Gastrocnemius medialis (tissue), 4 donors: ENCODE measurements at regions not wholly inside any gene's neighbourhood (a gene's known extent, or its start where the extent isn't known, plus 50 kb on each side); places are given as distances from the start of the nearest gene placed in this dataset.

Experiments
- ATAC-seq, 2 donors: fragments of 150-250 bp; one replicate each; pipeline ENCODE4 v1.9.1; 2016
- DNase-seq, 2 donors: peaks; one replicate each; pipeline ENCODE4 v3.0.0-alpha.2; 2019
- H3K27ac ChIP-seq, 4 donors: fragments of 200-600 bp; sonication (generic); 1 replicate in 1 of 4; 2 replicates in 3 of 4; pipeline ENCODE4 v1.5.1; 2016 to 2018; ENCODE audit warnings: mild to moderate bottlenecking in 2 of 4, moderate library complexity in 1 of 4
- H3K27me3 ChIP-seq, 3 donors: fragments of 200-600 bp; sonication (generic) in 2 of 3; 1 replicate in 1 of 3; 2 replicates in 2 of 3; pipeline versions ENCODE4 v1.5.1 to v1.6.0; 2016 to 2019; ENCODE audit warnings: mild to moderate bottlenecking in 1 of 3, moderate library complexity in 1 of 3
- H3K36me3 ChIP-seq, 2 donors: fragments of 200-600 bp; sonication (generic) in 1 of 2; one replicate each; pipeline ENCODE4 v1.5.1; 2017 to 2018
- H3K4me1 ChIP-seq, 2 donors: fragments of 200-600 bp; sonication (generic) in 1 of 2; one replicate each; pipeline ENCODE4 v1.5.1; 2016 to 2017; ENCODE audit warnings: mild to moderate bottlenecking in 2 of 2
- H3K4me3 ChIP-seq, 4 donors: fragments of 200-600 bp; sonication (generic) in 3 of 4; 1 replicate in 1 of 4; 2 replicates in 3 of 4; pipeline ENCODE4 v1.5.1; 2016 to 2019; ENCODE audit warnings: mild to moderate bottlenecking in 2 of 4
- H3K9me3 ChIP-seq, 3 donors: fragments of 200-600 bp; sonication (generic) in 2 of 3; 1 replicate in 1 of 3; 2 replicates in 2 of 3; pipeline ENCODE4 v1.5.1; 2016 to 2019
- POLR2A ChIP-seq, 2 donors: fragments of 450-650 bp; IDR thresholded peaks; one replicate each; pipeline ENCODE4 v1.6.1; 2017; ENCODE audit warnings: antibody characterized with exemption in 2 of 2, mild to moderate bottlenecking in 2 of 2, moderate library complexity in 2 of 2
- in situ Hi-C, 4 donors: fragments of 200-750 bp; cut with MboI; loops; one replicate each; pipeline versions ENCODE4 v1.15.0 to v1.8.0; 2017; ENCODE audit warnings: low sequenced_read_pairs in 4 of 4
- intact Hi-C: fragments of 100-400 bp; cut with DNase I; formaldehyde crosslinking; loops from one replicate; pipeline ENCODE4 v1.15.1; 2023; ENCODE audit warnings: low total_unique reads
- TF ChIP-seq, protein P1 (sequence below), 5 experiments: fragments of 450-650 bp in 3 of 5; fragments of 200-600 bp in 2 of 5; sonication (generic) in 2 of 5; IDR thresholded peaks in 4 of 5; conservative IDR thresholded peaks in 1 of 5; 1 replicate in 4 of 5; 2 replicates in 1 of 5; pipeline ENCODE4 v1.5.1; 2016 to 2019; ENCODE audit warnings: antibody characterized with exemption in 5 of 5, mild to moderate bottlenecking in 3 of 5, moderate library complexity in 3 of 5

- Histone ChIP-seq H3K4me3 (no peak overlapping the region), H3K27me3 (peaks cover 0 to 15% (median 0%) of the 10 kb centered on the region in 3 donors), H3K36me3 (no peaks in the 10 kb centered on the region), H3K9me3 (no peaks in the 10 kb centered on the region), H3K4me1 (no peaks in the 10 kb centered on the region), H3K27ac (no peak overlapping the region)
- TF ChIP-seq POLR2A (IDR thresholded peaks at IDR 0.05) = no peak
- ATAC-seq = no peak
- intact Hi-C loops = no loop called here
- in situ Hi-C loops = no loop called here
- no peak for DNase-seq
Observed at GRCh38 chr10:71135236-71135635, 77.1 kb upstream of the UNC5B start.

DNA sequence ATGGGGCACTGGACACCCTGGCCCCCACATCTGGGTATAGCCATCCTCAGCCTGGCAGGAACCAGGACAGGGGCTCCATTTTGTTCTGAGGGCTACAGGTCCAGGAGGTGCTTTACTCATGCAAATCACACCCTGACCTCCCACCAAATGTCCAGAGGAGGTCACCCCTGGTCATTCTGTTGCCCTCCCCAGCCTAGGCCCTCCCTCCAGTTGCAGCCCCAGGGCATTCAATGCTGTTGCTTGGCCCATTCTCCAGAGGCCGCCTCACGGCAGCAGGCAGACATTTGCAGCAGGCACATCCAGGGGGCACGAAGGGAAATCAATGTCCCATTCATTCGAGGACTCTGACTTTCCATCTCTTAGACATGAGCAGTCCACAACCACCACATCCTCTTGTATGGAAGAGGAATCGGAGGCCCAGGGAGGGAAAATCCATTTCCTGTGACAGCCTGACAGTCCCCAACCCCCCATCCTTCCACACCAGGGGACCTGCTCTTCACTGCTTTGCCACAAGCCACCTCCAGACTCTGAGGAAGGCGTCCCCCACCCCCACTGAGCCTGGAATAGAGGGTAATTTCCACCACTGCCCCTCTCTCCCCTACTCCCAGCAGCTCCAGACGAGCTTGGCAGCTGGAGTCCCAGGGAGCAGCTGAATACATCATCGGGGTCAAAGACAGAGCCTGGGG is 76.2 kb upstream of the UNC5B start:
- Histone ChIP-seq H3K4me1 (no peaks in the 10 kb centered on the region), H3K9me3 (no peaks in the 10 kb centered on the region)
- intact Hi-C loops = no loop called here

GRCh38 chr10:71137701-71138100 is 74.7 kb upstream of the UNC5B start:
- DNase-seq (no peak), ATAC-seq (no peak)
- Histone ChIP-seq H3K36me3 (no peaks in the 10 kb centered on the region), H3K4me1 (no peaks in the 10 kb centered on the region), H3K27me3 (peaks cover 0 to 15% (median 0%) of the 10 kb centered on the region in 3 donors), H3K27ac (no peak overlapping the region), H3K9me3 (no peaks in the 10 kb centered on the region), H3K4me3 (no peak overlapping the region)
- intact Hi-C loops = no loop called here
- TF ChIP-seq POLR2A (IDR thresholded peaks at IDR 0.05) = no peak
- TF ChIP-seq, protein P1, sequence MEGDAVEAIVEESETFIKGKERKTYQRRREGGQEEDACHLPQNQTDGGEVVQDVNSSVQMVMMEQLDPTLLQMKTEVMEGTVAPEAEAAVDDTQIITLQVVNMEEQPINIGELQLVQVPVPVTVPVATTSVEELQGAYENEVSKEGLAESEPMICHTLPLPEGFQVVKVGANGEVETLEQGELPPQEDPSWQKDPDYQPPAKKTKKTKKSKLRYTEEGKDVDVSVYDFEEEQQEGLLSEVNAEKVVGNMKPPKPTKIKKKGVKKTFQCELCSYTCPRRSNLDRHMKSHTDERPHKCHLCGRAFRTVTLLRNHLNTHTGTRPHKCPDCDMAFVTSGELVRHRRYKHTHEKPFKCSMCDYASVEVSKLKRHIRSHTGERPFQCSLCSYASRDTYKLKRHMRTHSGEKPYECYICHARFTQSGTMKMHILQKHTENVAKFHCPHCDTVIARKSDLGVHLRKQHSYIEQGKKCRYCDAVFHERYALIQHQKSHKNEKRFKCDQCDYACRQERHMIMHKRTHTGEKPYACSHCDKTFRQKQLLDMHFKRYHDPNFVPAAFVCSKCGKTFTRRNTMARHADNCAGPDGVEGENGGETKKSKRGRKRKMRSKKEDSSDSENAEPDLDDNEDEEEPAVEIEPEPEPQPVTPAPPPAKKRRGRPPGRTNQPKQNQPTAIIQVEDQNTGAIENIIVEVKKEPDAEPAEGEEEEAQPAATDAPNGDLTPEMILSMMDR (IDR thresholded peaks at IDR 0.05 in 4 of 5, conservative IDR thresholded peaks at IDR 0.05 in 1 of 5) = no peak
- in situ Hi-C loops = no loop called here

More for the DNA sequence above, 76.2 kb upstream of the UNC5B start:
- Histone ChIP-seq H3K27ac (no peak overlapping the region), H3K4me3 (no peak overlapping the region), H3K27me3 (peaks cover 0 to 15% (median 0%) of the 10 kb centered on the region in 3 donors), H3K36me3 (no peaks in the 10 kb centered on the region)
- ATAC-seq (no peak), DNase-seq (no peak)
- TF ChIP-seq, protein P1 (IDR thresholded peaks at IDR 0.05 in 4 of 5, conservative IDR thresholded peaks at IDR 0.05 in 1 of 5) = no peak
- TF ChIP-seq POLR2A (IDR thresholded peaks at IDR 0.05) = no peak
- in situ Hi-C loops = no loop called here

DNA sequence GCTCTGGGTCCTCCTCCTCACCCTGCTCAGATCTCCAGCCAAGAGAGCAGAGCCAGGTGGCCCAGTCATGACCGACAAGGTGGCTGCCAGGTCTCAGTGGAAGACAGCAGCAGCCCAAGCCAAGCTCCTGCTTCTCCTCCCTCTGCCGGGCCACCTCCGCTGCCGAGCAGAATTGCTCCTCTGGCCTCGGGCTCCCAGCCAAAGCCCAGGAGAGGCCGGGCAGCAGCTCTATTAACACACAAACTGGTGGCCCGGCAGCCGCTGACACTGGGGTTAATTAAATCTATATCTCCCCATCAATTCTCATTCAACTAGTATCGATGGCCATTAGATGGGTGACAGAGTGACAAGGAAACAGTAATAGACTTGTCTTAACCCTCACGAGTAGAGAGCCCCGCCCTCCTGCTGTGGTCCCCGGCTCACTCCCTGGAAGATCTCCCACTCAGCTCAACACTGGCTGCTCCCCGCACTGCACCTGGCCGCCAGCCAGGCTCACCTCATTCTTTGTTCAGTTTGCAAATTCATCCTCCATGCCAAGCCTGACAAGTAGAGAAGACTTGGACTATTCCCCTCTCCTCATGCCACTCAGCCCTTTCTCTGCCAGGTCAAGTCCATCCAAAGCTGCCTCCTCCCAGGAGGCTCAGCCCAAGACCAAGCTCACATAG is 74.1 kb upstream of the UNC5B start:
- DNase-seq (no peak), ATAC-seq (no peak)
- H3K36me3 ChIP-seq = no peaks in the 10 kb centered on the region
- peaks cover 0 to 15% (median 0%) of the 10 kb centered on the region in 3 donors for H3K27me3 ChIP-seq
- no peaks in the 10 kb centered on the region for H3K9me3 ChIP-seq
- no peaks in the 10 kb centered on the region for H3K4me1 ChIP-seq
- no peak overlapping the region for H3K4me3 ChIP-seq
- TF ChIP-seq POLR2A (IDR thresholded peaks at IDR 0.05) = no peak
- H3K27ac ChIP-seq = no peak overlapping the region
- in situ Hi-C loops (no loop called here), intact Hi-C loops (no loop called here)

GRCh38 chr10:71141528-71141927 is 70.8 kb upstream of the UNC5B start:
- TF ChIP-seq, protein P1 (IDR thresholded peaks at IDR 0.05 in 4 of 5, conservative IDR thresholded peaks at IDR 0.05 in 1 of 5) = no peak
- no peak for TF ChIP-seq POLR2A (IDR thresholded peaks at IDR 0.05)
- no peak for ATAC-seq
- in situ Hi-C loops = no loop called here

More at GRCh38 chr10:71141528-71141927, 70.8 kb upstream of the UNC5B start:
- H3K27ac ChIP-seq = no peak overlapping the region
- H3K36me3 ChIP-seq = no peaks in the 10 kb centered on the region
- no peak for DNase-seq
- H3K4me1 ChIP-seq = peaks cover 0 to 4% of the 10 kb centered on the region in 2 donors
- intact Hi-C loops = no loop called here
- H3K9me3 ChIP-seq = no peaks in the 10 kb centered on the region
- peaks cover 0 to 15% (median 0%) of the 10 kb centered on the region in 3 donors for H3K27me3 ChIP-seq
- no peak overlapping the region for H3K4me3 ChIP-seq
